Suprapubic skin (tissue), 3 donors: ENCODE measurements at regions not wholly inside any gene's neighbourhood (a gene's known extent, or its start where the extent isn't known, plus 50 kb on each side); places are given as distances from the start of the nearest gene placed in this dataset.

ENCODE experiments used
- CTCF ChIP-seq, 2 donors: fragments of 200-600 bp in 1 of 2; fragments of 450-650 bp in 1 of 2; sonication (generic) in 1 of 2; IDR thresholded peaks; one replicate each; pipeline ENCODE4 v1.5.1; 2016 to 2019; ENCODE audit warnings: antibody characterized with exemption in 2 of 2, mild to moderate bottlenecking in 1 of 2, moderate library complexity in 1 of 2
- POLR2AphosphoS5 ChIP-seq, 3 donors: sonication (generic); formaldehyde crosslinking; IDR thresholded peaks; one replicate each; pipeline ENCODE4 v1.6.1; 2017; ENCODE audit warnings: antibody characterized with exemption in 3 of 3

GRCh38 chr20:12835999-12836398, 172.8 kb upstream of the SPTLC3 start:
- TF ChIP-seq POLR2AphosphoS5 (IDR thresholded peaks at IDR 0.05), result no peak
- TF ChIP-seq CTCF (IDR thresholded peaks at IDR 0.05), result no peak
